WERI-Rb-1 (cell line): ENCODE measurements at regions not wholly inside any gene's neighbourhood (a gene's known extent, or its start where the extent isn't known, plus 50 kb on each side); places are given as distances from the start of the nearest gene placed in this dataset.

Experiments used
- DNase-seq: peaks from one replicate; pipeline ENCODE4 v3.0.0-alpha.2; 2020
- H3K27ac ChIP-seq: fragments of 250-450 bp; sonication (Bioruptor Pico); 2 replicates; pipeline ENCODE4 v1.5.1; 2020; ENCODE audit warnings: mild to moderate bottlenecking, moderate library complexity
- H3K27me3 ChIP-seq: fragments of 250-450 bp; sonication (Bioruptor Pico); 2 replicates; pipeline ENCODE4 v1.5.1; 2021; ENCODE audit warnings: mild to moderate bottlenecking, low read depth, moderate library complexity; ENCODE audit not compliant: insufficient read depth, severe bottlenecking
- H3K36me3 ChIP-seq: fragments of 250-450 bp; sonication (Bioruptor Pico); 2 replicates; pipeline ENCODE4 v1.5.1; 2020; ENCODE audit warnings: mild to moderate bottlenecking, moderate library complexity
- H3K4me3 ChIP-seq: 2 replicates; pipeline ENCODE4 v1.5.1; 2011; ENCODE audit warnings: low read depth, mild to moderate bottlenecking, control low read depth, low read length
- H3K9me3 ChIP-seq: fragments of 250-450 bp; sonication (Bioruptor Pico); 2 replicates; pipeline ENCODE4 v1.5.1; 2021; ENCODE audit warnings: mild to moderate bottlenecking, moderate library complexity; ENCODE audit not compliant: severe bottlenecking
- TF ChIP-seq, protein P1 (sequence below): IDR thresholded peaks from 2 replicates; pipeline ENCODE4 v1.5.1; 2011; ENCODE audit warnings: low read depth, mild to moderate bottlenecking, control low read depth, inconsistent platforms, low read length

DNA sequence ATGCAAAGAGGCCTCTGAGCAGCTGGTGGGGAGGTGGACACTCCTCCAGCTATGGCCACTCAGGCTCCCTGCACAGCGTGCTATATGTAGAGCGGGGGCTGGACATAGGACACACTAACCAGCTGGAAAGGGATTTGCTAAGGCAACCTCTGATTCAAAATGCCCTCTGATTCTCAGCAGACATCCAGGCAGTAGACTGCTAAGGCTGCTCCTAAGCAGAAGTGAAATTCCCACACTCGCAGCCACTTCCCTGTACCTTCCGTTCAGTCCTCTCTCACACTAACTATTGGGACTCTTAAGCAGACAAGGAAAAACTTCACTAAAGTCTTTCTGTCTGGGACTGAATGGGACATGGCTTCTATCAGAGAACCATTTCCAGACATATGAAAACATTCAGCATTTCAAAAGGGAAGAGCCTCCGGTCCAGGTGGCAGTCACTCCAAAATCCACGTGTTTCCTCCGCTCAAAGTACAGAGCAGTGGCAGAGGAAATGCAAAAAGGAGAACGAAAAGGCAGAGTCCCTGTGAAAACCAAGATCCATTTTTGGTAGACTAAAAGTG lies 265.8 kb downstream of the TTC32 start:
- H3K27ac ChIP-seq = no peak overlapping the region
- H3K36me3 ChIP-seq = no peaks in the 10 kb centered on the region
- H3K9me3 ChIP-seq = no peaks in the 10 kb centered on the region
- no peak overlapping the region for H3K4me3 ChIP-seq
- TF ChIP-seq, protein P1, sequence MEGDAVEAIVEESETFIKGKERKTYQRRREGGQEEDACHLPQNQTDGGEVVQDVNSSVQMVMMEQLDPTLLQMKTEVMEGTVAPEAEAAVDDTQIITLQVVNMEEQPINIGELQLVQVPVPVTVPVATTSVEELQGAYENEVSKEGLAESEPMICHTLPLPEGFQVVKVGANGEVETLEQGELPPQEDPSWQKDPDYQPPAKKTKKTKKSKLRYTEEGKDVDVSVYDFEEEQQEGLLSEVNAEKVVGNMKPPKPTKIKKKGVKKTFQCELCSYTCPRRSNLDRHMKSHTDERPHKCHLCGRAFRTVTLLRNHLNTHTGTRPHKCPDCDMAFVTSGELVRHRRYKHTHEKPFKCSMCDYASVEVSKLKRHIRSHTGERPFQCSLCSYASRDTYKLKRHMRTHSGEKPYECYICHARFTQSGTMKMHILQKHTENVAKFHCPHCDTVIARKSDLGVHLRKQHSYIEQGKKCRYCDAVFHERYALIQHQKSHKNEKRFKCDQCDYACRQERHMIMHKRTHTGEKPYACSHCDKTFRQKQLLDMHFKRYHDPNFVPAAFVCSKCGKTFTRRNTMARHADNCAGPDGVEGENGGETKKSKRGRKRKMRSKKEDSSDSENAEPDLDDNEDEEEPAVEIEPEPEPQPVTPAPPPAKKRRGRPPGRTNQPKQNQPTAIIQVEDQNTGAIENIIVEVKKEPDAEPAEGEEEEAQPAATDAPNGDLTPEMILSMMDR = no peak
- no peak for DNase-seq
- peaks cover 56% of the 10 kb centered on the region for H3K27me3 ChIP-seq

DNA sequence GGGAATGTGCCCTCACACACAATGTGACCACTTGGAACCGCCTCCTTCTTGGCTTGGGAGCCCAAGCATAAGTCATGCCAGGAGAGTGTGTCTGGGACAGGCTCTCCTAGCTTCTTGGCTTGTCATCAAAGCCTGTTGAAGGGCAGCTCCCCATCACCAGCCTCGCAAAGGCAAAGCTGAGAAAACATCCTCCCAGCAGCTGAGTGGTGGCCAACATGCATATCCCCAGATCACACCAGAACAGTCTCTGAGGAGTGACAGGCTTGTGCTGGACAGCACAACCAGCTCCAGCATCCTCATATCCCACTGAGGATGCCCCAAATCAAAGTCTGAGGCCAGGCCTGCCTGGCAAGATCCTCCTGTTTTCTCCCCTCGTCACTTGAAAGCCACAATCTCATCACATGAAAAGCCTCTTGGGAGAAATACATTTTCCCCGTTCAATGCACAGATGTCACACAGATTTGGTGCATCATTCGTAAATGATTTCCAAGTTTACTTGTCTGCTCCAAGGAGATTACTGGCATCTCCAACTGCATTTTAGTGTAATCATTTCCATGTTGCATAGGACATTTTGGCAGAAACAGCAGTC lies 269.3 kb downstream of the TTC32 start:
- Histone ChIP-seq H3K27ac (no peak overlapping the region), H3K9me3 (no peaks in the 10 kb centered on the region), H3K4me3 (no peak overlapping the region), H3K27me3 (peaks cover 50% of the 10 kb centered on the region), H3K36me3 (no peaks in the 10 kb centered on the region)
- no peak for DNase-seq
- TF ChIP-seq, protein P1 = no peak

GRCh38 chr2:19631871-19632270 lies 269.9 kb downstream of the TTC32 start:
- DNase-seq = no peak
- TF ChIP-seq, protein P1 = no peak
- no peak overlapping the region for H3K4me3 ChIP-seq
- no peaks in the 10 kb centered on the region for H3K36me3 ChIP-seq
- H3K9me3 ChIP-seq = no peaks in the 10 kb centered on the region
- no peak overlapping the region for H3K27ac ChIP-seq
- H3K27me3 ChIP-seq = peaks cover 46% of the 10 kb centered on the region

DNA sequence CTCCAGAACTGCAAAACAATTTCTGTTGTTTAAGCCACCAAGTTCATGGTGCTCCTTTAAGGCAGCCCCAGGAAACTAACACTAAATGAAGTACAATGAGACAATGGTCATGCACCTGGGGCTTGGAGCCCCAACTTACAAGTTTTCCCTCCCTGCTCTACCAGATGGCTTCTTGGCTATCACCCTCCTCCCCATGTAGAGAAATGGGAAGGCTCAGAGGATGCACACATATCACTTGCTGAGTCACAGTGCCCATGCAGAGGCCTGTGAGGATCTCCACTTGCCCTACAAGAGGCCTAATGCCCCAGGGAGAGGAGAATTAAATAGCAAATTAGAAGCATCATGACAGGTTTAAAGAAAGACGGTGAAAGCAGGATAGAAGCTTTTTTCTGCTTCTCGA lies 270.9 kb downstream of the TTC32 start:
- DNase-seq = no peak
- H3K27me3 ChIP-seq = peaks cover 40% of the 10 kb centered on the region
- TF ChIP-seq, protein P1 = no peak

GRCh38 chr2:19627359-19627758 lies 268.9 kb upstream of the OSR1 start:
- DNase-seq = no peak
- H3K4me3 ChIP-seq = no peak overlapping the region
- H3K9me3 ChIP-seq = no peaks in the 10 kb centered on the region
- TF ChIP-seq, protein P1 = no peak
- no peaks in the 10 kb centered on the region for H3K36me3 ChIP-seq
- H3K27me3 ChIP-seq = peaks cover 9% of the 10 kb centered on the region
- no peak overlapping the region for H3K27ac ChIP-seq

More for the DNA sequence above, 270.9 kb downstream of the TTC32 start:
- Histone ChIP-seq H3K9me3 (no peaks in the 10 kb centered on the region), H3K27ac (no peak overlapping the region), H3K36me3 (no peaks in the 10 kb centered on the region), H3K4me3 (no peak overlapping the region)

DNA sequence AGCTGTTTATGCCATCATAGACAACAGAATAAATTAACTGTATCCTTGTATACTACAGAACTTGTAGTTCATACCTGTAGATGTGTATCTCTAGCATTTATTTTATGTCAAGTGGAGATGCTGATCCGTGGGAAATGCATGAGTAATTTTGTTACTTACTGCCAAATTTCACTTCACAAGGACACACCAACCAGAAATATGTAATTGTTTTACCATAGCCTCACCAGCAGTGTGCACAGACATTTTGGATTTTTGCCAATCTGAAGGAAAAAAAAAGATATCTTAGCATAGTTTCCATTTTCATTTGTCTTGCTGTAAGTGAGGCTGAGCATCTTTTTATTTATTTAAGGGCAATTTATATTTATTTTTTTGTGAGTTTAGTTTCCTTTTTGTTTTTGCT lies 265.1 kb upstream of the OSR1 start:
- H3K27ac ChIP-seq = no peak overlapping the region
- H3K4me3 ChIP-seq = no peak overlapping the region
- DNase-seq = no peak
- H3K9me3 ChIP-seq = peaks cover 9% of the 10 kb centered on the region
- H3K27me3 ChIP-seq = peaks cover under 1% of the 10 kb centered on the region
- TF ChIP-seq, protein P1 = no peak
- no peaks in the 10 kb centered on the region for H3K36me3 ChIP-seq
